Adrenal gland (tissue), 9 donors: ENCODE measurements at regions not wholly inside any gene's neighbourhood (a gene's known extent, or its start where the extent isn't known, plus 50 kb on each side); places are given as distances from the start of the nearest gene placed in this dataset.

Source experiments
- DNase-seq, 7 donors: peaks; one replicate each; pipeline ENCODE4 v3.0.0-alpha.2; 2019 to 2020
- H3K27ac ChIP-seq, 5 donors: fragments of 200-600 bp; sonication (generic) in 4 of 5; 1 replicate in 3 of 5; 2 replicates in 2 of 5; pipeline versions ENCODE4 v1.5.1 to v1.8.0; 2016 to 2020; ENCODE audit warnings: mild to moderate bottlenecking in 1 of 5
- H3K27me3 ChIP-seq: fragments of 200-600 bp; 2 replicates; pipeline ENCODE4 v1.8.0; 2021
- H3K36me3 ChIP-seq, 2 donors: fragments of 200-600 bp; replicated peaks in 1 of 2; 1 replicate in 1 of 2; 2 replicates in 1 of 2; pipeline versions ENCODE4 v1.5.1 to v1.8.0; 2018 to 2022
- H3K4me1 ChIP-seq, 2 donors: fragments of 200-600 bp; replicated peaks in 1 of 2; 1 replicate in 1 of 2; 2 replicates in 1 of 2; pipeline versions ENCODE4 v1.5.1 to v1.8.0; 2018 to 2021
- H3K4me3 ChIP-seq, 4 donors: fragments of 200-600 bp; sonication (generic) in 3 of 4; one replicate each; pipeline ENCODE4 v1.5.1; 2016 to 2018
- H3K9me3 ChIP-seq, 3 donors: fragments of 200-600 bp; sonication (generic) in 1 of 3; replicated peaks in 1 of 3; 1 replicate in 2 of 3; 2 replicates in 1 of 3; pipeline versions ENCODE4 v1.5.1 to v1.8.0; 2016 to 2021
- CTCF ChIP-seq, 6 experiments: fragments of 450-650 bp in 4 of 6; fragments of 200-600 bp in 2 of 6; sonication (generic) in 1 of 6; IDR thresholded peaks; 1 replicate in 5 of 6; 2 replicates in 1 of 6; pipeline versions ENCODE4 v1.5.1 to v1.8.0; 2016 to 2021; ENCODE audit warnings: antibody characterized with exemption in 6 of 6, mild to moderate bottlenecking in 2 of 6, moderate library complexity in 1 of 6
- POLR2A ChIP-seq, 2 donors: fragments of 450-650 bp; IDR thresholded peaks; one replicate each; pipeline ENCODE4 v1.6.1; 2017; ENCODE audit warnings: antibody characterized with exemption in 2 of 2, mild to moderate bottlenecking in 2 of 2, moderate library complexity in 1 of 2
- WGBS, 4 donors: extraction: QIAGEN DNeasy Blood & Tissue Kit in 2 of 4; methylation state at CpG; one replicate each; pipeline versions ENCODE4 v1.1.5 to v1.1.7; 2013 to 2017; 5-methylcytosine and 5-hydroxymethylcytosine counted together
- intact Hi-C, 2 donors: fragments of 100-400 bp; cut with DNase I; formaldehyde crosslinking; loops; one replicate each; pipeline versions ENCODE4 v1.14.1 to v1.15.0; 2022 to 2023
- donor health status: healthy with polysubstance abuse.
- donor health status: Bipolar disorder and iron deficiency.
- donor health status: DM: yes; HTN: yes; CAD: no.
- donor health status: DM: no; HTN: no; CAD: no.
- donor health status: DM: no; HTN: no; CAD: no.

GRCh38 chr2:150762571-150762970 is 275.1 kb upstream of the RND3 start:
- Histone ChIP-seq H3K4me1 (no peaks in the 10 kb centered on the region), H3K4me3 (no peak overlapping the region), H3K36me3 (no peaks in the 10 kb centered on the region), H3K9me3 (no peaks in the 10 kb centered on the region), H3K27ac (no peak overlapping the region), H3K27me3 (no peaks in the 10 kb centered on the region)
- TF ChIP-seq POLR2A (IDR thresholded peaks at IDR 0.05) (no peak), CTCF (IDR thresholded peaks at IDR 0.05) (no peak)
- no peak for DNase-seq
- intact Hi-C loops, result no loop called here
- WGBS, 4 donors, result 44 to 64% (median 53%) methylated on average over 2 of the region's 2 CpGs

- Histone ChIP-seq H3K27me3 (no peaks in the 10 kb centered on the region), H3K4me3 (no peak overlapping the region), H3K36me3 (no peaks in the 10 kb centered on the region), H3K4me1 (no peaks in the 10 kb centered on the region), H3K9me3 (no peaks in the 10 kb centered on the region), H3K27ac (no peak overlapping the region)
- intact Hi-C loops, result no loop called here
- DNase-seq, result no peak
- TF ChIP-seq CTCF (IDR thresholded peaks at IDR 0.05) (no peak), POLR2A (IDR thresholded peaks at IDR 0.05) (no peak)
- 0% methylated on average over 1 of the region's 1 CpG for WGBS, 4 donors
These were observed 272.1 kb upstream of the RND3 start for GRCh38 chr2:150759531-150759930.

- Histone ChIP-seq H3K4me1 (no peaks in the 10 kb centered on the region), H3K27me3 (no peaks in the 10 kb centered on the region), H3K36me3 (no peaks in the 10 kb centered on the region), H3K27ac (no peak overlapping the region), H3K9me3 (no peaks in the 10 kb centered on the region), H3K4me3 (no peak overlapping the region)
- TF ChIP-seq POLR2A (IDR thresholded peaks at IDR 0.05), result no peak
- TF ChIP-seq CTCF (IDR thresholded peaks at IDR 0.05), result no peak
- 59 to 66% (median 63%) methylated on average over 3 of the region's 3 CpGs for WGBS, 4 donors
- intact Hi-C loops, result no loop called here
- DNase-seq, result no peak
These were observed 271.6 kb upstream of the RND3 start for GRCh38 chr2:150759106-150759505.

- Histone ChIP-seq H3K4me3 (no peak overlapping the region), H3K4me1 (no peaks in the 10 kb centered on the region), H3K27me3 (no peaks in the 10 kb centered on the region), H3K36me3 (no peaks in the 10 kb centered on the region), H3K9me3 (no peaks in the 10 kb centered on the region), H3K27ac (no peak overlapping the region)
- TF ChIP-seq CTCF (IDR thresholded peaks at IDR 0.05) (no peak), POLR2A (IDR thresholded peaks at IDR 0.05) (no peak)
- DNase-seq, result no peak
- intact Hi-C loops, result no loop called here
These were observed 264.8 kb upstream of the RND3 start for GRCh38 chr2:150752229-150752628.
